ENCODE measurements at regions not wholly inside any gene's neighbourhood (a gene's known extent, or its start where the extent isn't known, plus 50 kb on each side); places are given as distances from the start of the nearest gene placed in this dataset.

- H3K4me1 Mint-ChIP-seq (ENCODE audit: low read depth) = peaks cover 26% of the 10 kb centered on the region
- H3K36me3 Mint-ChIP-seq (ENCODE audit: low read depth) = peaks cover 26% of the 10 kb centered on the region
- no peaks in the 10 kb centered on the region for H3K27me3 Mint-ChIP-seq (ENCODE audit: low read depth)
- peak overlapping the region; percentile 81 for H3K27ac Mint-ChIP-seq (ENCODE audit: unreplicated experiment)
- TF ChIP-seq CTCF (IDR thresholded peaks at IDR 0.05) = no peak
- peaks cover 50% of the 10 kb centered on the region for H3K9me3 Mint-ChIP-seq (ENCODE audit: low read depth)
- H3K4me3 Mint-ChIP-seq (ENCODE audit: unreplicated experiment) = no peak overlapping the region
- no peak for DNase-seq (ENCODE audit: low spot score)
These were observed 274.2 kb upstream of the TARS1 start for GRCh38 chr5:33166522-33166921.

- peaks cover 24% of the 10 kb centered on the region for H3K4me1 Mint-ChIP-seq (ENCODE audit: low read depth)
- no peak overlapping the region for H3K4me3 Mint-ChIP-seq (ENCODE audit: unreplicated experiment)
- H3K27me3 Mint-ChIP-seq (ENCODE audit: low read depth) = no peaks in the 10 kb centered on the region
- peaks cover 26% of the 10 kb centered on the region for H3K36me3 Mint-ChIP-seq (ENCODE audit: low read depth)
- TF ChIP-seq CTCF (IDR thresholded peaks at IDR 0.05) = no peak
- no peak for DNase-seq (ENCODE audit: low spot score)
- H3K9me3 Mint-ChIP-seq (ENCODE audit: low read depth) = peaks cover 49% of the 10 kb centered on the region
- H3K27ac Mint-ChIP-seq (ENCODE audit: unreplicated experiment) = peak overlapping the region; percentile 81
These were observed 273.8 kb upstream of the TARS1 start for GRCh38 chr5:33166948-33167347.

GRCh38 chr5:33167541-33167940 is 273.2 kb upstream of the TARS1 start:
- H3K27me3 Mint-ChIP-seq (ENCODE audit: low read depth) = no peaks in the 10 kb centered on the region
- no peak overlapping the region for H3K4me3 Mint-ChIP-seq (ENCODE audit: unreplicated experiment)
- peaks cover 48% of the 10 kb centered on the region for H3K9me3 Mint-ChIP-seq (ENCODE audit: low read depth)
- TF ChIP-seq CTCF (IDR thresholded peaks at IDR 0.05) = no peak
- peaks cover 24% of the 10 kb centered on the region for H3K4me1 Mint-ChIP-seq (ENCODE audit: low read depth)
- no peak for DNase-seq (ENCODE audit: low spot score)
- H3K27ac Mint-ChIP-seq (ENCODE audit: unreplicated experiment) = peak overlapping the region; percentile 81
- peaks cover 24% of the 10 kb centered on the region for H3K36me3 Mint-ChIP-seq (ENCODE audit: low read depth)

- peaks cover 18% of the 10 kb centered on the region for H3K36me3 Mint-ChIP-seq (ENCODE audit: low read depth)
- peaks cover 29% of the 10 kb centered on the region for H3K9me3 Mint-ChIP-seq (ENCODE audit: low read depth)
- DNase-seq (ENCODE audit: low spot score) = no peak
- no peak overlapping the region for H3K27ac Mint-ChIP-seq (ENCODE audit: unreplicated experiment)
- peaks cover 24% of the 10 kb centered on the region for H3K4me1 Mint-ChIP-seq (ENCODE audit: low read depth)
- H3K4me3 Mint-ChIP-seq (ENCODE audit: unreplicated experiment) = no peak overlapping the region
- TF ChIP-seq CTCF (IDR thresholded peaks at IDR 0.05) = no peak
- H3K27me3 Mint-ChIP-seq (ENCODE audit: low read depth) = no peaks in the 10 kb centered on the region
These were observed 270.4 kb upstream of the TARS1 start for GRCh38 chr5:33170411-33170810.

GRCh38 chr5:33174383-33174782 is 266.4 kb upstream of the TARS1 start:
- TF ChIP-seq CTCF (IDR thresholded peaks at IDR 0.05) = no peak
- Mint-ChIP-seq H3K4me3 (ENCODE audit: unreplicated experiment) (no peak overlapping the region), H3K36me3 (ENCODE audit: low read depth) (peaks cover 17% of the 10 kb centered on the region), H3K27ac (ENCODE audit: unreplicated experiment) (no peak overlapping the region), H3K9me3 (ENCODE audit: low read depth) (peaks cover 17% of the 10 kb centered on the region), H3K27me3 (ENCODE audit: low read depth) (no peaks in the 10 kb centered on the region), H3K4me1 (ENCODE audit: low read depth) (no peaks in the 10 kb centered on the region)
- no peak for DNase-seq (ENCODE audit: low spot score)
